NOMO-1 (cell line): ENCODE measurements at regions not wholly inside any gene's neighbourhood (a gene's known extent, or its start where the extent isn't known, plus 50 kb on each side); places are given as distances from the start of the nearest gene placed in this dataset.
A peak's percentile ranks its signal among the peaks of the same experiment; 100 is the strongest.

Source experiments
- DNase-seq, 2 experiments: peaks; one replicate each; lab custom pipeline; 2025; ENCODE audit not compliant: unreplicated experiment in 2 of 2; lab: John Stamatoyannopoulos, UW

DNA sequence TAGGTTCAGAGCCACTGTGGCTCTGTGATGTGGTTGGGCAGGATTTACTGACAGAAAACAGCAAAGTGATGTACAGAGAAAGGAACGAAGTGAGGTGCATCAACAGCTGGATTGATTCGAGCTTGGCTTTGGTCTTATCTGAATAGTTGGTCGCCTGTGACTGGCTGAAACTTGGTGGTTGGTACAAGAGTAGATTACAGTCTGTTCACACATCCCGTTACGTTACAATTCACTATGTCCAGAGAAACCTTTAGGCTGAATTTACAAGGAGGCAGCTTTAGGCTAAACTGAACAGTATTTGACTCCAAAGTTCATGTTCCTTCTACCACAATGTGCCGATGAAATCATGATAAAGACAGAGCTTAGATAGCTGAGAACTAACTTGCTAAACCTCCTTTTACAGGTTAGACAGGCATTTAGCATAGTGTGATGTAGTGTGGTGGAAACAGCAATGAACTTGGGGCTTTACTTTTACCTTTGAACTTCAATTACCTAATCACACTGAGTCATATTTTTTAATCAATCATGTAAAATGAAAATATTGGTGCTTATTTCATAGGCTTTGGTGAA is 210.2 kb upstream of the PUM3 start:
- DNase-seq: no peak

DNA sequence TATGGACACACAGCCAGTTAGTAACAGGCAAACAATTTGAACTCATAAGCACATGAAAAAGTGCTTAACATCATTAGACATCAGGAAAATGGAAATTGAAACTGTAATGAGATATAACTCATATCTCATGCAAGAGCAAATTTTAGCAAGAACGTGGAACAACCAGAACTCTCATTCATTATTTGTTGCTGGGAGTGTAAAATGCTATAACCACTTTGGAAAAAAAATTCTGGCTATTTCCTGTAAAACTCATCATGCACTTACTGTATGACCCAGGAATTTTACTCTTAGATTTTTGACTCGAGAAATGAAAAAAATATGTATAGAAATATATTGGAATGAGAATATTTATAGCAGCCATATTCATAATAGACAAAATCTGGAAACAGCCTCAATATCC is 205.7 kb upstream of the PUM3 start:
- no peak for DNase-seq

- no peak for DNase-seq
Observed at GRCh38 chr9:3047912-3048311, 204.0 kb upstream of the PUM3 start.

- no peak for DNase-seq
Observed at GRCh38 chr9:3045153-3045552, 201.3 kb upstream of the PUM3 start.

DNA sequence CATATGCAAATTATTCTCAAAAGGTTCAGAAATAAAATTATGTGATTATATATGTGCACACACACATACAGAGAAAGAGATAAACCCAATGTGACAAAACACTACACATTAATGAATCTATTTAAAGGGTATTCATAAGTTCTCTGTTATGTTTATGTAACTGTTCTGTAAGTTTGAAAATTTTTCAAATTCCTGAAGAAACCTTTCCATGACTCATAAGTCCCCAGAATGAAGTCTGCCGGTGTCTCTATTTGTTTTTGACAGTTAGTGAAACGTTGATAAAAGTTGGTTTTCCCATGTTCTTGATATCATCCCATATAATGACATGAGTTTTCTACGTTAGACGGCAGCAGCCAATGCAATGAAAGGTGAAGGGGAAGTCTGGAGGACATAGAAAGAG is 199.5 kb upstream of the PUM3 start:
- no peak for DNase-seq

DNA sequence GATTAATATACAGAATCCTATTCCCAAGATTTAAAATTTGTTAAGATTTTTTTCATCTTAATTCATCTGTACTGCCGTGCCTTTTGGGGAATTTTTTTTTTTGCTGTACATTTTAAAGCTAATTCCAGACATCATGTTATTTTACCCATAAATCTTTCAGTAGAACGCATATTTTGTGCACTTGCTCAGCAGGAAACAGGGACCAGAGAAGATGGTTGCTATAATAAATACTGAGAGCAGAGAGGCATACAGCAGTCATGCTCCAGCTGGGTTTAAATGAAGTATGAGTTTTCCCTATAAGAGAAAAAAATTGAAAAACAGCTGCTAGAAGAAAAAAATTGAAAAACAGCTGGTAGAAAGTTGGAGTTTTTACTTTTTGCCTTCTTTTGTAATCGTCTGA is 196.9 kb upstream of the PUM3 start:
- DNase-seq: no peak

GRCh38 chr9:3036333-3036700 is 192.4 kb upstream of the PUM3 start:
- no peak for DNase-seq

DNA sequence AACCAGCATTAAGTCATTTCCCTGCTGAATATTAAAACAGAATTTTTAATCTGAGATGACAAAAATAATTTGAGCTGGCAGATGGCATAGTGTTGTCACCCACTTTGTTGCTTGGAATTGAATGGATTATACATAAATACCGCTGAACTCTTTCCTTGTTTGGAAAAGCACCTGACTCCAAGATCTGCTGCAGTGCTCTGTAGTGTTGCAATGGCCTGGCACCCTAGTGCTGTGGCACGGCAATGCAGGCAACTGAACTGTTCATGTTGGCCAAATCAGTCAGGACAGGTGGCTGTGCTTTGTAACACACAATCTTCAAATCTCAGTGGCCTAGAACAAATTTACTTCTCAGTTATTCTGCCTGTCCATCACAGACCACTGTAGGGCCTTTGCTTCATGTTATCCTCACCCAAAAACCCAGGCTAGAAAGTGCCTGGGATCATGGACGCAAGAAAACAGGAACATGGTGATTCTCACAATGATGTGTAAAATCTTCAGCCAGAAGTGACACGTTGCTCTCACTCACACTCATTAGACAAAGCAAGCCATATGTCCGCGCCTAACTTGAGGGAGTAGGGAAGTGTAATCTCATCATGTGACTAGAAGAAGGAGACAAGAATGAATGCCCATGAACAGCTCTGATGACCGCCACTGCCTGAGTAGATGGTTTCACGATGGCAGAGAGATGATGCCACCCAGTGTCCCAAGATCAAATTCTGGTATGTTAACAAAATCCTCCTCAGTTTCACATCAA is 191.9 kb upstream of the PUM3 start:
- no peak for DNase-seq

GRCh38 chr9:3032898-3033297 is 189.0 kb upstream of the PUM3 start:
- DNase-seq: no peak

- no peak for DNase-seq
Observed at GRCh38 chr9:3028535-3028934, 184.6 kb upstream of the PUM3 start.

- no peak for DNase-seq
Observed at GRCh38 chr9:3027210-3027609, 183.3 kb upstream of the PUM3 start.

DNA sequence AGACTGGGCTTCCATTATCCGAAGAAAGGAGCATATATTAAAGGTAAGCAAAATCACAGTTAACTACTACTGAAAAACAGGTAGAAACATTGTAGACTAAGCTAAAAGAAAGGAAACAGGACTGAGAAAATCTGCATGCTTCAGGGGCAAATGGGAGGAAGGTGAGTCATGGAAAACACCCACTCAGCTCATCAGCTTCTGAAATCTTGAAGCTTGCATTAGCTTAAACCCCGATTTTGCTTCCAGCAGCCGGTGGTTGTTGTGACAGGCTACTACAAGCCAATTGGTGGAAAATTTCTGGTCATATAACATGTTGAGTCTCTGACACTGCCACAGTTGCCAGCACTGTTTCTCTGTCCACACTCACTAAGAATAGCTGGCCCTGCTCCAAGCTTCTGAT is 179.6 kb upstream of the PUM3 start:
- no peak for DNase-seq

- peak in 1 of 2 experiments; percentile 1 for DNase-seq
Observed at GRCh38 chr9:3018691-3019230, 174.9 kb upstream of the PUM3 start.

DNA sequence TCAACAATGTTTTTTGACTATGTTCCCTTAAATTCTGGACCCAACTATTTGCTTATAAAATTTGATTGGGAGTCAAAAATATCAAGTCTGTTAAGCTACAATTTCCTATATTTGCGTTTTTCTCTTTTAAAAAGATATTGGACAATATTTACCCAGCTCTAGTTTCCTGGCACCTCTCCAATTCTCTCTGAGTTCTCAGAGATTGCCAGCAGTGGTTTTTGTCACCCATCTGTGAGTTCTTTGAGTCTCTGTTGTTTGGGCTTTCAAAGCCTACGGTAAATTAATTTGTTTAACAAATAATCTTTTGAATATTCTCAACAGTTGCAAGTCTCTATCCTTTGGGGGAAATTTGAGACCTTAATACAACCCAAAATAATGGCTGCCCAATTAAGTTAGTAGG is 174.2 kb upstream of the PUM3 start:
- DNase-seq: no peak

DNA sequence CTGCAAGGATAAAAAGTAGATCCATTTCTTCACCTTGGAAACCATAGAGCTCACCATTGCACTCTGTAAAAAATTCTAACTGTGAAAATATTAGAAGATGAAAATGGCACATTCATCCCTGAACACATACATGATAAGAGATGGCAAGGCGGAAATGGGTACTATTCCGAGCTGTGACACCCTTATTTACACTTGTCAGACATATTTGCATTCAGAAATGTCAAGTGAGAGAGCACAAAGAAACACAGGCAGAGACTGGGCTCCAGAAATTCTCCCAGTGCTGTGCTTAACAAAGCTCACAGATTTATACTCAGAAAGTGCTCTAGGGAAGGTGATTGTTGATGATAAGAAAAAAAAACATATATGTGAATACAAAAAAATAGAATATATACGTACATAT is 170.3 kb upstream of the PUM3 start:
- DNase-seq: no peak

DNA sequence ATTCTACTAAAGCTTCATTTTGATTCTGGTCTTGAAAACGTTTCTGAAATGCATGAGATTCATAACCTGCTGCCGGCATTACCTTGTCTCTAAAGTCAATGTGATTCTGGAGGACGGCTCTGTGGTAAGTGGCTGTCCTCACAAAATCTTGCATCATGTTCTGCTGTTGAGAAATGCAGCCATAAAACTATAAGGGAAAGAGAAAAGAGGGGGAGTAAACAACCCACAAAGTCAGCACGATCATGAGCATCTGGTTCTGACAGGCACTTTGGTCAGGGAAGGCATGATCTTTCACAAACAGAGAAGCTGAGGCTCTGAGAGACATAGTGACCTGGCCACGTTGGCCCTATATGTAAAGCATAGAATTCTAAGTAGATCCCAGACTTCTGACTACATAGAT is 168.9 kb upstream of the PUM3 start:
- DNase-seq: peak; percentile 65 to 73

GRCh38 chr9:3012245-3012644 is 168.3 kb upstream of the PUM3 start:
- no peak for DNase-seq

DNA sequence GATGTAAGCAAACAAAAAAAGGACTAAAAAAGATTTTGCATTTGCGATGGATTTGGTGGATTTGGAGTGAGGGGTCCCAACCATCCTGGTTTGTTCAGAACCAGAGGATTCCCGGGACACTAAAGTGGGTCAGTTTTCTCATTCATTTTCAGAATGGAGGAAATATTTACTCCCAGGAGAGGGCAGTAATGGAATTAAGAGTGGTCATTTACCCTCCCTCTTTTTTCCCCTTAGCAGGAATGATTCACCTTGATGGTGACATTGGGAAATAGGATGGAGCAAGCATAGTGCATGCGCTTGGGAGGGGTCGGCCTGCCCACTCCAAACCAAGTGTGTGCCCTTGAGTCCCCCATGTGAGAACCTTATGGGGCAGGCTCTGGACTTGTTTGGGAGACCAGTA is 164.2 kb upstream of the PUM3 start:
- DNase-seq: no peak

GRCh38 chr9:3007326-3007725 is 163.4 kb upstream of the PUM3 start:
- DNase-seq: no peak

DNA sequence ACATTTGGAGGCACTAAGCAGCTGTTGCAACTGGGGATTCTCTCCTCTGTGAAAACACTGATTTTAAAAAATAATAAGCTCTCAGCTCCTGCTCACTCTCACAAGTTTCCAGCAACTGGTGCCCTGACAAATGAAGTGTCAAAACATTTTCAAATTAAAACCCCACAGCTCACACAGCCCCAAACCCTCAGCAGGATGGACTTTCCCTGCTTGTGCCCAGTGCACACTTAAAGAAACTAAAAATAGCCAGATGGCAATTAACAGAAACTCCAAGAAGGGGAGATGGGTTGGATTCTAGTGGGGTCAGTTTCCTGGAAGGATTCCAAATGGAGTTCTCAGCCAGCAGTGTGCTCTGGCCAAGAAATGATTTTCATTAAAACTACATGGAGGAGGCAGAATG is 163.0 kb upstream of the PUM3 start:
- no peak for DNase-seq

DNA sequence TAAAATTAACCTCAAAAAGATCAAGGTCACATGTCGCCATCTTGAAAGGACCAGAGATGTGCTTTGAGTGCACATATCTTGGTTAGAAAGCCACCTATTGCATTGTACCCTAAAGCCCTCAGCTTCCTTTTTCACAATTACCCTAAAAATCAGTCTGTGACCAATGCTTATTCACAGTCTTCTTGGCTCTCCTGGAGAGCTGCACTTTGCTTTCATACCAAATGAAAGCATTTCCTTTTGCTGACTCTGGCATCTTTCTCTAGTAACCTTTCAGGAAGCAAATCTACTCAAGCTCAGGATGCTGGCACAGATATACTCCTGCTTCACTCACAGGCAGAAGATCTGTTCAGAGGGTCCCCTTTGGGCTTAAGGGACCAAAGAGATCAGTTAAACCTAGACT is 160.7 kb upstream of the PUM3 start:
- no peak for DNase-seq

DNA sequence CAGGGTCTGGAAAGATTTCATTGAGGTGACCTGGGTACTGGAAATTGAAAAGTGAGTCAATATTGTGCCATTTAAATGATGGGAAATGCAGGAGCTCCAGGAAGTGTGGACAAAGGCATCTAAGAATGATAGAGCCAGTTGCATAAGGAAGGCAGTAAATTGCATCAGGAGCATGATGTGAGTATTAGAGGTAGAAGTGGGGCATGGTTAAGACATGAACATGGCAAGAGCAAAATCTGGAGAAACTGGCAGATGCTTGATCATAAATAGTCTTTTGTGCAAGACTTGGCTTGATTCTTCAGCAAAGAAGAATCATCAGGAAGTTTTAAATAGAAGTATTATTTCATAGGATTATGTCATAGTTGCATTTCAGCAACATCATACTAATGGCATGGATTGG is 157.4 kb upstream of the PUM3 start:
- no peak for DNase-seq

DNA sequence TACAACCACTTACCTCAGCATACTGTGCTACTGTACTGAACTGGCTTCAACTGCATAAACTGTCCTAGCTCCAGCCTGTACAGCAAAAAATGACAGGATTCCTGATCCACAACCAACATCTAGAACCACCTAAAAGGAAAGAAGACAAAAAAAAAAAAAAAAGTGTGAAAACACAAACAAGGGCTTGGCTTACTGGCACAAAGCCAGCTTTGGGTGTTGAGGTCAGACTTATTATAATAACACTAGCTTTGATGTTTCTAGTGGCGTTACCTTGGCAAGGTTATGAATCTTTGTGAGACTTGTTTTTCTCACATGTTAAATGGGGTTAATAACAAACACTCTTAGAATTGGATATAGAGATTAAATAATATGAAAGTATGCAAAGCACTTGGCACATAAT is 148.5 kb upstream of the PUM3 start:
- no peak for DNase-seq
